ENCODE measurements at regions not wholly inside any gene's neighbourhood (a gene's known extent, or its start where the extent isn't known, plus 50 kb on each side); places are given as distances from the start of the nearest gene placed in this dataset.
"Not testable (repeated sequence)": the region's sequence is repeated elsewhere in the genome, so short reads cannot be mapped to it uniquely, and the experiment has no call there.

DNA sequence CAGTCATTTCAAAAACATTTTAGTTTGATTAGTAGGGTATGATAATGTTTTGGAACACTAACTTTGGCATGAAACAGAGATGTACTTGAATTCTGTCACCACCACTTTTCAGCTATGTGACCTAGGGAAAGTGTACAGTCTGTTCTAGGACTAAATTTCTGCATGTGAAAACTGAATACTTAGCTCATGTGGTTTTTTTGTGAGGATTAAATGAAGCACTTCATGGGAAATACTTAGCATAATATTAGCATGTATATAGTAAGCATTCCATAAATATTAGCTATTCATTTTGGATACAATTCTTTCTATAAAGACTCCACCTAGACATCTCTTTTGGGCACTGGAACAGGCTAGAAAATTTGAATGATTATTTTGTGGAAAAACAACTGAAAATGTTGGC lies 1379.4 kb downstream of the RPA4 start:
- no peak for TF ChIP-seq Cebpa-rat (IDR thresholded peaks at IDR 0.05)
- H3K9me3 ChIP-seq, result peaks cover 5% of the 10 kb centered on the region; the same call in 1 of the 2 replicates

DNA sequence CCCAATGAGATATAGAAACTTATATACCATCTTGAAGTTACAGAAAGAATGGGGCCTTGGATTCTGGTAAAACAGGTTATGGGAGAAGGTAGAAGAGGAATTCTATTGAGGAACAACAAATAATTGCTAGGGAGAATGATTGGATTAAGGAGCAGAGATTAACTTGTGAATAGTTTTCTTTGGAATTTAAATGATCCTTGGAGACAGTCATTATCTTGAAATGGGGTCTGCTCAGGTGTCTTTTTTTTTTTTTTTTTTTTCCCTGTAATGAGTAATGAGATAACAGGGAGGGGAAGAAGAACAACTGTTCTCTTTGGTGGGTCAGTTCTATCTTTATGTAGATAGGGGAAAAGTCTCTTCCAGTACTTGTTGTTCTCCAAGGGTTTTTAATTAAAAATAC lies 1406.0 kb downstream of the RPA4 start:
- H3K36me3 ChIP-seq, result no peaks in the 10 kb centered on the region
- no peak overlapping the region for H3K27ac ChIP-seq
- H3K4me1 ChIP-seq, result no peaks in the 10 kb centered on the region
- no peaks in the 10 kb centered on the region; the same call in 1 of the 2 replicates for H4K20me1 ChIP-seq
- H3K9me3 ChIP-seq, result no peaks in the 10 kb centered on the region
- peaks cover 74% of the 10 kb centered on the region for H3K27me3 ChIP-seq
- TF ChIP-seq Cebpa-rat (IDR thresholded peaks at IDR 0.05), result no peak
- H3K9ac ChIP-seq, result no peak overlapping the region
- H3K4me2 ChIP-seq, result no peak overlapping the region
- H3K4me3 ChIP-seq, result no peak overlapping the region

More for the DNA sequence above, 1379.4 kb downstream of the RPA4 start:
- Histone ChIP-seq H3K4me3 (no peak overlapping the region), H3K27me3 (peaks cover 70% of the 10 kb centered on the region), H3K9ac (no peak overlapping the region), H3K4me2 (no peak overlapping the region), H4K20me1 (no peaks in the 10 kb centered on the region), H3K36me3 (no peaks in the 10 kb centered on the region), H3K4me1 (no peaks in the 10 kb centered on the region), H3K27ac (no peak overlapping the region)

DNA sequence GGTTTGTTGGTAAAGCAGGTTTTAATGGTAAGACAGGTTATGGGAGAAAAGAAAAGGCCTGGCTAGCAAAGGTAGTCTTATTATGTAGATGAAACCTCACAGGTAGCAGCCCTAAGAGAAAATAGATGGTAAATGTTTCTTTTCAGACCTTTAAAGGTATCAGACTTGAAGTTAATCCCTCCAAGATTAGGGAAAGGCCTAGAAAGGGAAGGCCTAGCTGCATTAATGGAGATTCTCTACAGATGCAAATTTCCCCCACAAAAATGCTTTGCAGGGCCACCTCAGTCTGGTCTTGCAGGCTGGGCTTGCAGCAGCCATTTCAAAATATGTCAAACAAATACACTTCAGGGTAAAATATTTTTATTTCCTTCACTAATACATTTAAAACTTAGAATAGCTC lies 1410.6 kb downstream of the RPA4 start:
- no peaks in the 10 kb centered on the region for H3K36me3 ChIP-seq
- H3K27me3 ChIP-seq, result peaks cover 67% of the 10 kb centered on the region
- H3K9ac ChIP-seq, result no peak overlapping the region
- H3K9me3 ChIP-seq, result no peaks in the 10 kb centered on the region
- no peak overlapping the region for H3K4me3 ChIP-seq
- no peak for TF ChIP-seq Cebpa-rat (IDR thresholded peaks at IDR 0.05)
- H3K4me1 ChIP-seq, result no peaks in the 10 kb centered on the region
- no peak overlapping the region for H3K4me2 ChIP-seq
- no peak overlapping the region for H3K27ac ChIP-seq
- no peaks in the 10 kb centered on the region for H4K20me1 ChIP-seq

DNA sequence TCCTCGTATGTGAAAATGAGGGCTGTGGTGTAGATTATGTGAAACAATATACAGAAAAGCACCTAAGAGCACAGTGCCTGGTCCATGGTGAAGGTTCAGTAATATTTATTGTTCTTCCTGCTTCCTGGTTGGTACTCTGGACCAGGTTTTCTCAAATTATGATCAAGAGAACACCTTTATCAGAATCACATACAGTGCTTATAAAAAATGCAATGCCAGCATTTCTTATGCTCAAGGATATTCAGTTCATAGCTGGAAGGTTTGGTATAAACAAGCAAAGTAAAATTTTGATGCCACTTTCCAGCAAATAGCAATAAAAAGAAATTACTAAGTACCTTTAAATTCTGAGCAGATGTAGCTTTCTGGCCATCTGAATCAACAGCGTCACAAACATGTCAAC lies 1412.4 kb downstream of the RPA4 start:
- Histone ChIP-seq H4K20me1 (no peaks in the 10 kb centered on the region), H3K27ac (no peak overlapping the region), H3K9me3 (no peaks in the 10 kb centered on the region), H3K9ac (no peak overlapping the region), H3K4me2 (no peak overlapping the region), H3K4me3 (no peak overlapping the region), H3K27me3 (peaks cover 50% of the 10 kb centered on the region), H3K4me1 (no peaks in the 10 kb centered on the region), H3K36me3 (no peaks in the 10 kb centered on the region)
- no peak for TF ChIP-seq Cebpa-rat (IDR thresholded peaks at IDR 0.05)

DNA sequence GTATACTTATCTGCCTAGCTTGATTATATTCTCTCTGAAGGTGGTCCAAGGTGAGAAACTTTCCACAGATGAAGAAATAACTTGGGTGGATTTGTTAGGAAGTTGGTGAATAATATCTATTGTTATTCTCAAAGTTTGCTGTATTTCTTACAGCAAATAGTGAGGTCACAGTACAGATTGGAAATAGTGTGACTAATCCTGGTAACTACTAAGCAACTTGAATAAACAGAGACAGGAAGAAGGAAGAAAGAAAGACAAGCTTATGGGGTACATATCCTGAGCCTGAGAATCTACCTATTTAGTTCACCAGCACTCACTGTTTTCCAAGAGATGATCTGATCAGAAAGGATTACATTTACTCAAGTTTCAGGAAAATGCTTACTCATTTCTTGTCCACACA lies 1416.1 kb downstream of the RPA4 start:
- Histone ChIP-seq H3K27me3 (peaks cover 24% of the 10 kb centered on the region), H3K27ac (no peak overlapping the region), H3K4me2 (no peak overlapping the region), H3K9me3 (no peaks in the 10 kb centered on the region), H3K4me1 (no peaks in the 10 kb centered on the region), H3K36me3 (no peaks in the 10 kb centered on the region), H3K4me3 (no peak overlapping the region), H4K20me1 (no peaks in the 10 kb centered on the region), H3K9ac (no peak overlapping the region)
- no peak for TF ChIP-seq Cebpa-rat (IDR thresholded peaks at IDR 0.05)

DNA sequence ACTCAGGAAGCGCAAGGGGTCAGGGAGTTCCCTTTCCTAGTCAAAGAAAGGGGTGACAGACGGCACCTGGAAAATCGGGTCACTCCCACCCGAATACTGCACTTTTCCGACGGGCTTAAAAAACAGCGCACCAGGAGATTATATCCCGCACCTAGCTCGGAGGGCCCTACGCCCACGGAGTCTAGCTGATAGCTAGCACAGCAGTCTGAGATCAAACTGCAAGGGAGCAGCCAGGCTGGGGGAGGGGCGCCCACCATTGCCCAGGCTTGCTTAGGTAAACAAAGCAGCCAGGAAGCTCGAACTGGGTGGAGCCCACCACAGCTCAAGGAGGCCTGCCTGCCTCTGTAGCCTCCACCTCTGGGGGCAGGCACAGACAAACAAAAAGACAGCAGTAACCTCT lies 1416.8 kb downstream of the RPA4 start:
- not testable (repeated sequence) for H3K9me3 ChIP-seq

DNA sequence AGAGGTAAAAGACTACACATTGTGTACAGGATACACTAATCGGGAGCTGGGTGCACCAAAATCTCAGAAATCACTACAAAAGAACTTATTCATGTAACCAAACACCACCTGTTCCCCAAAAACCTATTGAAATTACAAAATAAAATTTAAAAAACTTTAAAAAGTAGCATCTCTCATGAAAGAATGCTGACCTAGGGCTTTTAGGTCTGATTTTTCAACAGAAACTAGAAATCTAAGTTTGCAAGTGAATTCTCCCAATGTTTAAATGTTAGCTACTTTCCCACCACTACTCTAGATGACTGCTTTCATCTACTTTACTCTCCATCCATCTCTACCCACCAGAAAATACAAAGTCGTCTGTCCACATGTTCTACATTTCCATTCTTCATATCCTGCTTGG lies 1447.7 kb downstream of the RPA4 start:
- no peaks in the 10 kb centered on the region for H4K20me1 ChIP-seq
- no peak overlapping the region for H3K9ac ChIP-seq
- H3K36me3 ChIP-seq, result no peaks in the 10 kb centered on the region
- no peak overlapping the region for H3K4me3 ChIP-seq
- no peak overlapping the region for H3K4me2 ChIP-seq
- no peaks in the 10 kb centered on the region for H3K9me3 ChIP-seq
- H3K27ac ChIP-seq, result no peak overlapping the region
- H3K27me3 ChIP-seq, result peaks cover 73% of the 10 kb centered on the region
- TF ChIP-seq Cebpa-rat (IDR thresholded peaks at IDR 0.05), result no peak
- no peaks in the 10 kb centered on the region for H3K4me1 ChIP-seq

More for the DNA sequence above, 1416.8 kb downstream of the RPA4 start:
- not testable (repeated sequence) for H3K4me2 ChIP-seq, H3K36me3 ChIP-seq, H3K4me3 ChIP-seq, H3K27ac ChIP-seq, H3K4me1 ChIP-seq, H4K20me1 ChIP-seq, H3K9ac ChIP-seq
- H3K27me3 ChIP-seq, result peaks cover 17% of the 10 kb centered on the region

DNA sequence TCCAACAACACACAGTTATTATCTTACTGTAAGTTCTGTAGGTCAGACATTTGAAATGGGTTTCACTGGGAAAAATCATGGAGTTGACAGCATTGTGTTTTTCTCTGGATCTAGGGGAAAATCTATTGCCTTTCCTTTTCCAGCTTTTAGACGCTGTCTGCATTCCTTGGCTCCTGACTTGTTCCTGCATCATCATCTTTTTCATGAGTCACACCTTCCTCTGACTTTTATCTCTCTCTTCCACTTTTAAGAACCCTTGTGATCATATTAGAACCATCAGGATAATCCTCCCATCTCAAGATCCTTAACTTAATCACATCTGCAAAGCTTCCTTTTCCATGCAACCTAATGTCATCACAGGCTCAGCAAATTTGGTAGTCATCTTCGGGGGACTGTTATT lies 1454.8 kb downstream of the RPA4 start:
- Histone ChIP-seq H3K4me2 (no peak overlapping the region), H3K9ac (no peak overlapping the region), H3K36me3 (no peaks in the 10 kb centered on the region), H3K4me3 (no peak overlapping the region), H3K9me3 (peaks cover 11% of the 10 kb centered on the region), H3K27me3 (peaks cover 38% of the 10 kb centered on the region), H3K27ac (no peak overlapping the region), H4K20me1 (no peaks in the 10 kb centered on the region), H3K4me1 (no peaks in the 10 kb centered on the region)
- TF ChIP-seq Cebpa-rat (IDR thresholded peaks at IDR 0.05), result no peak

DNA sequence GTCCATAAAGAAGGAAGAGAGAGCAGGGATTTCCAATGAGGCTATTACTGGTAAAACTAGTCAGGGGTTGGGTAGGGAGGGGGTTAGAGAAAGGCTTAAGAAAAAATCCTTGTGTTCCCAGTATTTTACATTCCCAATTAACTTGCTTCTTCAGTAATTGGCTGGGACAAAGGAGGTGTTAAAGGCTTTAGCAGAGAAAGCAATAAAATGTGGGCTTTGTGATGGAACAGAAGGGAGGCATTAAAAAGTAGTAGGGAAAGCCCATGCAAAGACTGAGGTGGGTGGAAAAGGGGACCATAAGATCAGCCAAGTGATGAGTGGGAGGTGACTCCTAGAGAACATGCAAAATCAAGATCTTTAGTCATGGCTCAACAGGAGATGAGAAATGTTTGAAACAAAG lies 1467.2 kb downstream of the RPA4 start:
- no peaks in the 10 kb centered on the region for H3K36me3 ChIP-seq
- no peak overlapping the region for H3K4me2 ChIP-seq
- peaks cover 68% of the 10 kb centered on the region for H3K27me3 ChIP-seq
- H3K27ac ChIP-seq, result no peak overlapping the region
- H3K9ac ChIP-seq, result no peak overlapping the region
- TF ChIP-seq Cebpa-rat (IDR thresholded peaks at IDR 0.05), result no peak
- H4K20me1 ChIP-seq, result no peaks in the 10 kb centered on the region; the same call in 1 of the 2 replicates
- H3K9me3 ChIP-seq, result no peaks in the 10 kb centered on the region
- no peaks in the 10 kb centered on the region for H3K4me1 ChIP-seq
- no peak overlapping the region for H3K4me3 ChIP-seq

DNA sequence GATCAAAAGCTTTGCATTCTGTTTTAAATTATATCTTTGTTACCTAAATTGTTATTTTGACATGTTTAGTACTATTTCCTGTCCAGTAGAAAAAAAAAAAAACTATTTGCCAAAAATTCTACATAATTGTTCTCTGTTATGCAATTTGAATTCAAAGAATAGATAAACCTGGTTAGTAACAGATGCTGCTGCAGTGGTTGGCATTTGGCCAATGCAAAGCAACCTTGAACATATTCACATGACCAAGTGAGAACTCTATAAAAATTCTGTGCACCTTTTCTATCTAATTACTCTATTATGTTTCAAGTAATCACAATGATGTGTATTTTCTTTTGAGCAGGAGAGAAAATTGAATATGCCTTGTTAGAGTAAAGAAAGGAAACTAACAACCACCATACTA lies 1473.4 kb downstream of the RPA4 start:
- H4K20me1 ChIP-seq, result no peaks in the 10 kb centered on the region; the same call in 1 of the 2 replicates
- H3K9me3 ChIP-seq, result no peaks in the 10 kb centered on the region
- H3K36me3 ChIP-seq, result no peaks in the 10 kb centered on the region
- H3K27me3 ChIP-seq, result peaks cover 50% of the 10 kb centered on the region
- TF ChIP-seq Cebpa-rat (IDR thresholded peaks at IDR 0.05), result no peak
- no peaks in the 10 kb centered on the region for H3K4me1 ChIP-seq
- H3K4me2 ChIP-seq, result no peak overlapping the region
- no peak overlapping the region for H3K4me3 ChIP-seq
- no peak overlapping the region for H3K27ac ChIP-seq
- H3K9ac ChIP-seq, result no peak overlapping the region

DNA sequence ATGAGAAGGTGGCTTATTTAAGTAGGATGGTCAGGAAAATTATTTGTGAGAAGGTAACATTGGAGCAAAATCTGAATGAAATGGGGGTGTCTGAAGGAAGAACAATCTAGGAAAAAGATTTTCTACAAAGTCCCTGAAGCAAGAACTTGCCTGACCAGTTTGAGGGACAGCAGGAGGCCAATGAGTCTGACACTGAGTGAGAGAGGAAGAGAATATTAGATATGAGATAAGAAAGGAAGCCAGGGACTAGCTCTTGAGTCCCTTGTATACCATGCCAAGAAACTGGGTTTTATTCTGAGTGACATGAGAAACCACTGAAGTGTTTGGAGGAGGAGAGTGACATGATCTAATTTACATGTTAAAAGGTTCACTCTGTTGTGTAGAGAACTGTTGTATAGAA lies 1478.9 kb downstream of the RPA4 start:
- Histone ChIP-seq H3K27me3 (peaks cover 58% of the 10 kb centered on the region), H3K4me2 (no peak overlapping the region), H3K9ac (no peak overlapping the region), H3K4me1 (no peaks in the 10 kb centered on the region), H4K20me1 (no peaks in the 10 kb centered on the region), H3K9me3 (no peaks in the 10 kb centered on the region), H3K36me3 (no peaks in the 10 kb centered on the region), H3K4me3 (no peak overlapping the region), H3K27ac (no peak overlapping the region)
- TF ChIP-seq Cebpa-rat (IDR thresholded peaks at IDR 0.05), result no peak

All from BLaER1 (cell line).